ENCODE measurements at regions not wholly inside any gene's neighbourhood (a gene's known extent, or its start where the extent isn't known, plus 50 kb on each side); places are given as distances from the start of the nearest gene placed in this dataset.

DNA sequence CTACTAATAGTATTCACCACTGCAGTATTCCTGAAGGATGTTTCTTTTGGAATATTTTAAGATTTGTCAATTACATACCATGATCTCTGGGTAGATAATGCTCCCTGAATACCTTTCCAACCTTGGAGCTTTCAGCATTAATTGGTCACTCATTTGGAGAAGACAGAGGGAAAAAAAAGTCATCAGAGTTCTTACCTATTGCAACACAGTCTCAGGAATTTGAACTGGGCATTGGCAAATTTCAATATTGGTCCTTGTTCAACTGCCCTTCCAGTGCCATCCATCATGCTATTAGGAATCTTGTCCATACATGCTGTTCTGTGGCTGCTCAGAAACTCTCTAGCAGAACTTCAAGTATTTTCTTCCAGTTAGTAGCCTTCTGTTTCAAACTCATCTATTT is 83.6 kb upstream of the KCNJ3 start:
- TF ChIP-seq BACH2 (CRISPR knock-in tag; IDR thresholded peaks at IDR 0.05; ENCODE audit: borderline replicate concordance) (no peak), ZNF70 (CRISPR knock-in tag; IDR thresholded peaks at IDR 0.05) (no peak), RARB (CRISPR knock-in tag; IDR thresholded peaks at IDR 0.05) (no peak)

All from SK-N-SH treated with all-trans-retinoic acid at 6 μM for 48 hours (cell line).